ENCODE measurements at regions not wholly inside any gene's neighbourhood (a gene's known extent, or its start where the extent isn't known, plus 50 kb on each side); places are given as distances from the start of the nearest gene placed in this dataset.
"Not testable (repeated sequence)": the region's sequence is repeated elsewhere in the genome, so short reads cannot be mapped to it uniquely, and the experiment has no call there.

- DNase-seq = peak; percentile 76
Measured at GRCh38 chr15:95687061-95687460, 643.4 kb upstream of the NR2F2 start.

- no peak for DNase-seq
Measured at GRCh38 chr15:95687686-95688085, 642.8 kb upstream of the NR2F2 start.

- DNase-seq = no peak
Measured at GRCh38 chr15:95690631-95691340, 639.7 kb upstream of the NR2F2 start.

- no peak for DNase-seq
Measured at GRCh38 chr15:95693917-95694316, 636.6 kb upstream of the NR2F2 start.

- DNase-seq = no peak
Measured at GRCh38 chr15:95698230-95698629, 632.3 kb upstream of the NR2F2 start.

GRCh38 chr15:95698951-95699350 lies 631.5 kb upstream of the NR2F2 start:
- no peak for DNase-seq

GRCh38 chr15:95699578-95699977 lies 630.9 kb upstream of the NR2F2 start:
- DNase-seq = no peak

GRCh38 chr15:95700692-95701091 lies 629.8 kb upstream of the NR2F2 start:
- not testable (repeated sequence) for DNase-seq

GRCh38 chr15:95701410-95701809 lies 629.1 kb upstream of the NR2F2 start:
- no peak for DNase-seq

- no peak for DNase-seq
Measured at GRCh38 chr15:95709959-95710695, 620.4 kb upstream of the NR2F2 start.

- no peak for DNase-seq
Measured at GRCh38 chr15:95712785-95713184, 617.7 kb upstream of the NR2F2 start.

- DNase-seq = no peak
Measured at GRCh38 chr15:95713324-95713723, 617.2 kb upstream of the NR2F2 start.

- no peak for DNase-seq
Measured at GRCh38 chr15:95715116-95715903, 615.2 kb upstream of the NR2F2 start.

GRCh38 chr15:95715906-95716656 lies 614.4 kb upstream of the NR2F2 start:
- DNase-seq = no peak

- no peak for DNase-seq
Measured at GRCh38 chr15:95716708-95717107, 613.8 kb upstream of the NR2F2 start.

- DNase-seq = no peak
Measured at GRCh38 chr15:95718441-95718840, 612.1 kb upstream of the NR2F2 start.

GRCh38 chr15:95724908-95725633 lies 605.4 kb upstream of the NR2F2 start:
- DNase-seq = no peak

- DNase-seq = no peak
Measured at GRCh38 chr15:95726891-95727290, 603.6 kb upstream of the NR2F2 start.

GRCh38 chr15:95733931-95734330 lies 596.6 kb upstream of the NR2F2 start:
- DNase-seq = no peak

- peak; percentile 10 for DNase-seq
Measured at GRCh38 chr15:95734422-95735316, 595.8 kb upstream of the NR2F2 start.

GRCh38 chr15:95737060-95737459 lies 593.4 kb upstream of the NR2F2 start:
- no peak for DNase-seq
